Thyroid gland (tissue), 4 donors: ENCODE measurements at regions not wholly inside any gene's neighbourhood (a gene's known extent, or its start where the extent isn't known, plus 50 kb on each side); places are given as distances from the start of the nearest gene placed in this dataset.

Experiments
- DNase-seq, 2 donors: peaks; one replicate each; pipeline ENCODE4 v3.0.0-alpha.2; 2019
- H3K27ac ChIP-seq, 3 donors: fragments of 200-600 bp; sonication (generic); 1 replicate in 2 of 3; 2 replicates in 1 of 3; pipeline ENCODE4 v1.5.1; 2016 to 2019; ENCODE audit warnings: mild to moderate bottlenecking in 1 of 3, moderate library complexity in 1 of 3
- H3K27me3 ChIP-seq: fragments of 200-600 bp; sonication (generic); one replicate; pipeline ENCODE4 v1.5.1; 2019
- H3K36me3 ChIP-seq, 2 donors: fragments of 200-600 bp; sonication (generic); one replicate each; pipeline ENCODE4 v1.5.1; 2016 to 2019
- H3K4me1 ChIP-seq, 2 donors: fragments of 200-600 bp; sonication (generic); one replicate each; pipeline ENCODE4 v1.5.1; 2017 to 2019
- H3K4me3 ChIP-seq, 3 donors: fragments of 200-600 bp; sonication (generic); replicated peaks in 1 of 3; 1 replicate in 2 of 3; 2 replicates in 1 of 3; pipeline ENCODE4 v1.5.1; 2016; ENCODE audit warnings: mild to moderate bottlenecking in 1 of 3
- H3K9me3 ChIP-seq: fragments of 200-600 bp; sonication (generic); one replicate; pipeline ENCODE4 v1.5.1; 2017
- POLR2A ChIP-seq, 2 donors: fragments of 450-650 bp; IDR thresholded peaks; one replicate each; pipeline ENCODE4 v1.6.1; 2017; ENCODE audit warnings: antibody characterized with exemption in 2 of 2, mild to moderate bottlenecking in 2 of 2, moderate library complexity in 1 of 2
- WGBS, 2 donors: methylation state at CpG; one replicate each; pipeline ENCODE4 v1.1.5; 2017; 5-methylcytosine and 5-hydroxymethylcytosine counted together
- intact Hi-C: fragments of 100-400 bp; cut with DNase I; formaldehyde crosslinking; loops from one replicate; pipeline ENCODE4 v1.15.1; 2023
- TF ChIP-seq, protein P1 (sequence below), 6 experiments: fragments of 200-600 bp in 3 of 6; fragments of 450-650 bp in 3 of 6; sonication (generic) in 3 of 6; IDR thresholded peaks; one replicate each; pipeline ENCODE4 v1.5.1; 2016 to 2019; ENCODE audit warnings: antibody characterized with exemption in 6 of 6, mild to moderate bottlenecking in 2 of 6, inconsistent platforms in 1 of 6, moderate library complexity in 1 of 6

- no peak for DNase-seq
- H3K27ac ChIP-seq, result no peak overlapping the region
Observed at GRCh38 chr2:150404147-150404546, 83.3 kb downstream of the RND3 start.

GRCh38 chr2:150403457-150403856, 84.0 kb downstream of the RND3 start:
- no peak for TF ChIP-seq POLR2A (IDR thresholded peaks at IDR 0.05)
- TF ChIP-seq, protein P1, sequence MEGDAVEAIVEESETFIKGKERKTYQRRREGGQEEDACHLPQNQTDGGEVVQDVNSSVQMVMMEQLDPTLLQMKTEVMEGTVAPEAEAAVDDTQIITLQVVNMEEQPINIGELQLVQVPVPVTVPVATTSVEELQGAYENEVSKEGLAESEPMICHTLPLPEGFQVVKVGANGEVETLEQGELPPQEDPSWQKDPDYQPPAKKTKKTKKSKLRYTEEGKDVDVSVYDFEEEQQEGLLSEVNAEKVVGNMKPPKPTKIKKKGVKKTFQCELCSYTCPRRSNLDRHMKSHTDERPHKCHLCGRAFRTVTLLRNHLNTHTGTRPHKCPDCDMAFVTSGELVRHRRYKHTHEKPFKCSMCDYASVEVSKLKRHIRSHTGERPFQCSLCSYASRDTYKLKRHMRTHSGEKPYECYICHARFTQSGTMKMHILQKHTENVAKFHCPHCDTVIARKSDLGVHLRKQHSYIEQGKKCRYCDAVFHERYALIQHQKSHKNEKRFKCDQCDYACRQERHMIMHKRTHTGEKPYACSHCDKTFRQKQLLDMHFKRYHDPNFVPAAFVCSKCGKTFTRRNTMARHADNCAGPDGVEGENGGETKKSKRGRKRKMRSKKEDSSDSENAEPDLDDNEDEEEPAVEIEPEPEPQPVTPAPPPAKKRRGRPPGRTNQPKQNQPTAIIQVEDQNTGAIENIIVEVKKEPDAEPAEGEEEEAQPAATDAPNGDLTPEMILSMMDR (IDR thresholded peaks at IDR 0.05), result no peak
- WGBS, 2 donors, result 23 to 25% methylated on average over 2 of the region's 2 CpGs
- no peaks in the 10 kb centered on the region for H3K9me3 ChIP-seq
- intact Hi-C loops, result no loop called here
- H3K27me3 ChIP-seq, result no peaks in the 10 kb centered on the region
- no peak overlapping the region for H3K27ac ChIP-seq
- no peak for DNase-seq
- no peak overlapping the region for H3K4me3 ChIP-seq
- no peaks in the 10 kb centered on the region for H3K4me1 ChIP-seq
- H3K36me3 ChIP-seq, result no peaks in the 10 kb centered on the region

More at GRCh38 chr2:150404147-150404546, 83.3 kb downstream of the RND3 start:
- Histone ChIP-seq H3K27me3 (no peaks in the 10 kb centered on the region), H3K9me3 (no peaks in the 10 kb centered on the region), H3K4me1 (no peaks in the 10 kb centered on the region), H3K4me3 (no peak overlapping the region), H3K36me3 (no peaks in the 10 kb centered on the region)
- intact Hi-C loops, result no loop called here
- TF ChIP-seq POLR2A (IDR thresholded peaks at IDR 0.05), result no peak
- TF ChIP-seq, protein P1 (IDR thresholded peaks at IDR 0.05), result no peak
- WGBS, 2 donors, result 80 to 89% methylated on average over 3 of the region's 3 CpGs

DNA sequence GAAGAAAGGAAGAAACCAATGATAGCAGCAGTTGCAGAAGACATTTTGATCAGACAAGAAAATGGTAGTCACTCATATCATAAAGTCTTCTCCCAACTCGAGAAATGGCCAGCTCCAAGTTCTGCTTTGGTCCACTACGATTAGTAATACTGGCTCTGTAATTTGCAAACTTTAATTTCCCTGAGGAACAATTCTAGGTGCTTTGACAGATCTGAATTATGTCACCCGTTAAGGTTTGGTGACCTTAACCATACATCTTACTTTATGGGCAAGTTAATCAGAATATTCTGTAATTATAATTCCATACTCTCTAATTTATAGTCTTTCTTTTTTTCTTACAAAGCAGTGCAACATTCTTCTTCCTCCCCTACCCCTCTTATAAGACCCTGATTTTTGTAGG, 84.5 kb downstream of the RND3 start:
- WGBS, 2 donors, result 80 to 88% methylated on average over 3 of the region's 3 CpGs
- no peaks in the 10 kb centered on the region for H3K4me1 ChIP-seq
- no peak for DNase-seq
- H3K27me3 ChIP-seq, result no peaks in the 10 kb centered on the region
- no peak for TF ChIP-seq POLR2A (IDR thresholded peaks at IDR 0.05)
- TF ChIP-seq, protein P1 (IDR thresholded peaks at IDR 0.05), result no peak
- H3K36me3 ChIP-seq, result no peaks in the 10 kb centered on the region
- H3K9me3 ChIP-seq, result no peaks in the 10 kb centered on the region
- intact Hi-C loops, result no loop called here
- H3K4me3 ChIP-seq, result no peak overlapping the region
- H3K27ac ChIP-seq, result no peak overlapping the region

GRCh38 chr2:150400849-150401248, 86.6 kb downstream of the RND3 start:
- Histone ChIP-seq H3K36me3 (no peaks in the 10 kb centered on the region), H3K27me3 (no peaks in the 10 kb centered on the region), H3K9me3 (no peaks in the 10 kb centered on the region), H3K27ac (no peak overlapping the region), H3K4me1 (no peaks in the 10 kb centered on the region), H3K4me3 (no peak overlapping the region)
- no peak for DNase-seq
- TF ChIP-seq, protein P1 (IDR thresholded peaks at IDR 0.05), result no peak
- TF ChIP-seq POLR2A (IDR thresholded peaks at IDR 0.05), result no peak
- WGBS, 2 donors, result 65 to 70% methylated on average over 2 of the region's 2 CpGs
- intact Hi-C loops, result no loop called here

DNA sequence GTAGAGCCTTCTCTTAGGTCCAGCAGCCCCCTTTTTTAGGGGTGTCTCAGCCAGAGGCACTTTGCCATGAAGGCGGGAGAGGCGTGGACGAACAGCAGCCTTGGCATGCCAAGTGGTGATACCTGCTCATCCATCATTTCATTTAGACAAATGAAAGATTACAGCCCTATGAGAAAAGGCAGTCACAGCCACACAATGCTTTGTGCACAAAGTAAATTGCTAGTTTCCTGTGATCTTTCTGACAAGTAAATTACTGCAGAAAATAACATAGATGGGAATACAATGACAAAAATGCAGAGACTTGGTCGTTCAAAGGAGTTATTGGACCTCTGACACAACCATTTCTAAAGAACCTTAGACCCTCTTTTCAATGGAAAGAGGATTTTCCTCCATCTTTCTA, 94.9 kb downstream of the RND3 start:
- no peak for DNase-seq
- no peaks in the 10 kb centered on the region for H3K4me1 ChIP-seq
- no peak overlapping the region for H3K4me3 ChIP-seq
- WGBS, 2 donors, result 81 to 91% methylated on average over 4 of the region's 4 CpGs
- intact Hi-C loops, result no loop called here
- H3K27me3 ChIP-seq, result no peaks in the 10 kb centered on the region
- no peaks in the 10 kb centered on the region for H3K9me3 ChIP-seq
- H3K27ac ChIP-seq, result no peak overlapping the region
- TF ChIP-seq, protein P1 (IDR thresholded peaks at IDR 0.05), result no peak
- no peak for TF ChIP-seq POLR2A (IDR thresholded peaks at IDR 0.05)
- H3K36me3 ChIP-seq, result no peaks in the 10 kb centered on the region
